Inferior parietal cortex (tissue), 1 donor: ENCODE measurements at regions not wholly inside any gene's neighbourhood (a gene's known extent, or its start where the extent isn't known, plus 50 kb on each side); places are given as distances from the start of the nearest gene placed in this dataset.
"Not testable (repeated sequence)": the region's sequence is repeated elsewhere in the genome, so short reads cannot be mapped to it uniquely, and the experiment has no call there.

Source experiments
- DNase-seq: peaks from one replicate; pipeline ENCODE4 v3.0.0-alpha.2; 2016; ENCODE audit errors: extremely low spot score

DNA sequence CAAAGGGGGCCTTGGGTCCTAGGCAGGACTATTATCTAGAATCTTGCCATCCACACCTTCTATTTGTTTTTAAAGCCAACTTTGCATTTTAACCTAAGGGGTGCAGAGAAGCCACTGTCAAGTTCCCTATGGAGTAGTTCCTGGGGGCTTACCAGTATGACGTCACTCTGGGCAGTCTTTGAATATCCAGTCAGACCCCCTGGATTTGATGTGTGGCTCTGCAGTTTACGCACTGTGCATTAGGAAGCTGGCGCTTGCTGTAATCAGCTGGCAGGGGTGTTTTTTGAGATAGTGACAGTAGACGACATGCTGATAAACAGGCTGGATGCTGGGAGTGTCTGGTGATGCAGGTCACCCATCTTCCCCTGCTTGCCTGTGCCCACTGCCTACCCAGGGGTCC is 892.7 kb upstream of the ZNF722 start:
- no peak for DNase-seq

GRCh38 chr7:63106506-63107388 is 891.9 kb upstream of the ZNF722 start:
- no peak for DNase-seq

DNA sequence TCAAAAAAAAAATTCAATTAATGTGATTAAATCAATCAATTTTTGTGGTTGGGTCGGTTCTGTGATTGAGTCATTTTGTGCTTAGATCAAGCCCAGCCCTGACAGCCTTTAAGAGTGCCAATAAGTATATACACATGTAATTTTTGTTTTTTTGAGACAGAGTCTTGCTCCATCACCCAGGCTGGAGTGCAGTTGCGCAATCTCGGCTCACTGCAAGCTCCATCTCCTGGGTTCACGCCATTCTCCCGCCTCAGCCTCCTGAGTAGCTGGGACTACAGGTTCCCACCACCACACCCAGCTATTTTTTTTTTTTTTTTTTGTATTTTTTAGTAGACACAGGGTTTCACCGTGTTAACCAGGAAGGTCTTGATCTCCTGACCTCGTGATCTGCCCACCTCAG is 887.1 kb upstream of the ZNF722 start:
- not testable (repeated sequence) for DNase-seq

- no peak for DNase-seq
These were observed 885.6 kb upstream of the ZNF722 start for GRCh38 chr7:63112764-63113712.

DNA sequence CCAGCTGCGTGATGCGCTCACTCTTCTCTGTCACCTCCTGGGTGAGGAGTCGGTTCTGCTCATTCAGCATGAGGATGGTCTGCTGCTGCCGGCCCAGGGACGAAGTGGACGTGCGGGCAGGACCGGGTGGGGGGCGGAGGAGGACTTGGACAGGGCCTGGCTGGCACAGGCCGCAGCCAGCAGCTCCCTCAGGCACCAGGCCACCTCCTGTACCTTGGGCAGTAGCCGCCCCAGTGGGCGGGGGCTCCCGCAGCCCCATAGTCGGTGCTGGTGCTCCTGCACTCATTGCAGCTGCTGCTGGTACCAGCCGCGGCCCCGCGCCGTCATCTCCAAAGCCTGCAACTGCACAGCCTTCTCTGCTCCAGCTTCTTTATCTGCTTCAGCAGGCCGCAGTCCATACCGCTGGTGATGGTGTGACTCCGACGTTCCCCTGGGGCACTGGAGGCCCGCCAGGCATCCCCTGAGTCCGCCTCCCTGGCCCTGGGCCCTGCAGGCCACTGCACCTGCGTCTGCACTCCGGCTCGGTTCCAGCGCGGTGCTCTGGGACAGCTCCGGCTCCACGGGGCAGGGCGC is 884.9 kb upstream of the ZNF722 start:
- DNase-seq = no peak

- DNase-seq = no peak
These were observed 884.2 kb upstream of the ZNF722 start for GRCh38 chr7:63114371-63114985.
